ENCODE measurements at regions not wholly inside any gene's neighbourhood (a gene's known extent, or its start where the extent isn't known, plus 50 kb on each side); places are given as distances from the start of the nearest gene placed in this dataset.

DNA sequence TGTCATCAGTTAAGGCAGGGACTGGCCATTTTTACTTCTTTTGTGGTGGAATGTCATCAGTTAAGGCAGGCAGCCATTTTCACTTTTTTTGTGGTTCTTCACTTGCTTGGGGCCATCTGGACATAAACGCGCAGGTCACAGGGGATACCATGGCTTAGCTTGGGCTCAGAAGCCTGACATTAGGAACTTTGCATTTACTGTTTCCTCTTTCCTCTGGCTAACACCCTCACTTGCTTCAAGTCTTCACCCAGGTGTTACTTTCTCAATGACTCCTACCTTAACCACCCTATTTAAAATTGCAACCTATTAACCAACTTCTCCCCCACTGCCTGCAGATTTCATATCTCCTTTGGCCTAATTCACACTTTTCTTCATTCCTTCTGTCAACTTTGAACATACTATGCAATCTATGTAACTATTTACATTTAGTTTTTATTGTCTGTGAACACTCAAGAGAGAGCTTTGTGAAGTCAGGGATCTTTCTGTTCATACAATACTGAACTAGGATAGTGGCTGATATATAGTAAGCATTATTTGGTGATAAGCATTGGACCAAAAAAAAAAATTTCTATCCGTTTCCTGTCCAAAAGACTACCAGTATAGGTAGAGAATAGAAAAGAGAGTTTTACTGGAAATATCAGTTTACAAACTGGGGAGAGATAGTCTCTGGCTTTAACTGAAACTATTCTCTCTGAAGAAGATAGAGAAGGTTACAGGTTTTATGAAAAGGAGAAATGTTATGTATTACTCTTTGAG is 600.1 kb upstream of the ZNF804A start:
- no peaks in the 10 kb centered on the region for H3K36me3 ChIP-seq
- H3K27me3 ChIP-seq, result no peaks in the 10 kb centered on the region
- H3K4me3 ChIP-seq, result no peak overlapping the region
- no peak overlapping the region for H3K27ac ChIP-seq
- H3K4me1 ChIP-seq, result no peaks in the 10 kb centered on the region
- WGBS, result 88% methylated on average over 3 of the region's 3 CpGs
- no peak for DNase-seq (ENCODE audit: low spot score in 2 of 2)
- TF ChIP-seq POLR2AphosphoS5 (IDR thresholded peaks at IDR 0.05), result no peak
- TF ChIP-seq EP300 (IDR thresholded peaks at IDR 0.05), result no peak
- TF ChIP-seq POLR2A (IDR thresholded peaks at IDR 0.05), result no peak
- TF ChIP-seq, protein P1, sequence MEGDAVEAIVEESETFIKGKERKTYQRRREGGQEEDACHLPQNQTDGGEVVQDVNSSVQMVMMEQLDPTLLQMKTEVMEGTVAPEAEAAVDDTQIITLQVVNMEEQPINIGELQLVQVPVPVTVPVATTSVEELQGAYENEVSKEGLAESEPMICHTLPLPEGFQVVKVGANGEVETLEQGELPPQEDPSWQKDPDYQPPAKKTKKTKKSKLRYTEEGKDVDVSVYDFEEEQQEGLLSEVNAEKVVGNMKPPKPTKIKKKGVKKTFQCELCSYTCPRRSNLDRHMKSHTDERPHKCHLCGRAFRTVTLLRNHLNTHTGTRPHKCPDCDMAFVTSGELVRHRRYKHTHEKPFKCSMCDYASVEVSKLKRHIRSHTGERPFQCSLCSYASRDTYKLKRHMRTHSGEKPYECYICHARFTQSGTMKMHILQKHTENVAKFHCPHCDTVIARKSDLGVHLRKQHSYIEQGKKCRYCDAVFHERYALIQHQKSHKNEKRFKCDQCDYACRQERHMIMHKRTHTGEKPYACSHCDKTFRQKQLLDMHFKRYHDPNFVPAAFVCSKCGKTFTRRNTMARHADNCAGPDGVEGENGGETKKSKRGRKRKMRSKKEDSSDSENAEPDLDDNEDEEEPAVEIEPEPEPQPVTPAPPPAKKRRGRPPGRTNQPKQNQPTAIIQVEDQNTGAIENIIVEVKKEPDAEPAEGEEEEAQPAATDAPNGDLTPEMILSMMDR (IDR thresholded peaks at IDR 0.05), result no peak
- H3K9me3 ChIP-seq, result no peaks in the 10 kb centered on the region

DNA sequence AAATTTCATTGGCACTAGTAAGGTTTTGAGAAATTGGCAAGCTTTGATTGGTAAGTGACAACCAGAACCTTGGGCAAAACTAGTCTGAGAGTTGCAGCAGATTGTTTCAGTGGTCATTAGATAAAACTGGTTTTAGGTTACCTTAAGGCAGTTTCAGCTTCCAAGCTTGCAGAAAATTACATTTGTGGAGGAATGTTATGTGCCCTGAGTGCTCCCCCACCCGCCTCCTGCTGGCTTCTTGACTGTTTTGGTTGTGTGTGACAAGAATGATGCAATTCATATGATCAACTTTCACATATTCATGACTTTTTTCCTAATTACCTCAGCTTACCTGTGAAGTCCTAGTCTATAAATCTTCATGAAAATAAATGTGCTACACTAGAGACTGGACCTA is 599.5 kb upstream of the ZNF804A start:
- H3K27ac ChIP-seq, result no peak overlapping the region
- 86% methylated on average over 1 of the region's 1 CpG for WGBS
- H3K27me3 ChIP-seq, result no peaks in the 10 kb centered on the region
- no peaks in the 10 kb centered on the region for H3K9me3 ChIP-seq
- H3K36me3 ChIP-seq, result no peaks in the 10 kb centered on the region
- no peaks in the 10 kb centered on the region for H3K4me1 ChIP-seq
- no peak overlapping the region for H3K4me3 ChIP-seq
- no peak for DNase-seq (ENCODE audit: low spot score in 2 of 2)
- TF ChIP-seq, protein P1 (IDR thresholded peaks at IDR 0.05), result no peak
- TF ChIP-seq POLR2AphosphoS5 (IDR thresholded peaks at IDR 0.05), result no peak
- no peak for TF ChIP-seq EP300 (IDR thresholded peaks at IDR 0.05)
- no peak for TF ChIP-seq POLR2A (IDR thresholded peaks at IDR 0.05)

DNA sequence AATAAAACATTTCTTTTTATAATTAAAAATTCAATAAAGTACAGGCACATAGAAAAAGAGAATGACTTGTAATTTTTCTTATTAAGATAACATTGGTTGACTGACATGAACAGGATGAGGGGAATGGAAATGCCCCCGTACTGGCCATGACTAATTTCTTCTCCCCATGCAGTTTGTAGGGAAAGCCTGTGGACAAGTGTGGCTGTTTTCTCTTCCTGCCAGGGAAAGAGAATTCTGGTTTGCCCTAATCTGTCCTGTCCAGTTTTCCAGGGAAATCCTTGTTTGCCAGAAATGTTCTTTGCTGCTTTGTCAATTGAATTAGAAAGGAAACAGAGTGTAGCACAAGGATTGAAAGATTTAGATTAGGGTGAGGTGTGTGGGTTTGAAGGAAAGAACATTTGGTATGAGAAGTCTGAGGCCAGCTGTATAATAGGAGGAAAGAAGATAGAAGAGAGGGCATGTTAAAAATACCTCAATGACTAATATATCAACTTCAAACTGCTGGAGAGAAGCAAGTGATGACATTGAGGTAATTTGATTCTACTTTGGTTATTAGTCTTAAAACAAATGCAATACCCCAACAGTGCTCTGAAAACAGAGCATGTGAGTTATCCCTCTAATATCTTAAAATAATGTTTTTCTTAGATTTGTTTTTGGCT is 593.9 kb upstream of the ZNF804A start:
- no peak overlapping the region for H3K27ac ChIP-seq
- no peak overlapping the region for H3K4me3 ChIP-seq
- 43% methylated on average over 1 of the region's 1 CpG for WGBS
- no peaks in the 10 kb centered on the region for H3K4me1 ChIP-seq
- H3K36me3 ChIP-seq, result no peaks in the 10 kb centered on the region
- no peak for DNase-seq (ENCODE audit: low spot score in 2 of 2)
- H3K9me3 ChIP-seq, result no peaks in the 10 kb centered on the region
- H3K27me3 ChIP-seq, result no peaks in the 10 kb centered on the region
- TF ChIP-seq, protein P1 (IDR thresholded peaks at IDR 0.05), result no peak
- no peak for TF ChIP-seq POLR2A (IDR thresholded peaks at IDR 0.05)
- TF ChIP-seq POLR2AphosphoS5 (IDR thresholded peaks at IDR 0.05), result no peak

DNA sequence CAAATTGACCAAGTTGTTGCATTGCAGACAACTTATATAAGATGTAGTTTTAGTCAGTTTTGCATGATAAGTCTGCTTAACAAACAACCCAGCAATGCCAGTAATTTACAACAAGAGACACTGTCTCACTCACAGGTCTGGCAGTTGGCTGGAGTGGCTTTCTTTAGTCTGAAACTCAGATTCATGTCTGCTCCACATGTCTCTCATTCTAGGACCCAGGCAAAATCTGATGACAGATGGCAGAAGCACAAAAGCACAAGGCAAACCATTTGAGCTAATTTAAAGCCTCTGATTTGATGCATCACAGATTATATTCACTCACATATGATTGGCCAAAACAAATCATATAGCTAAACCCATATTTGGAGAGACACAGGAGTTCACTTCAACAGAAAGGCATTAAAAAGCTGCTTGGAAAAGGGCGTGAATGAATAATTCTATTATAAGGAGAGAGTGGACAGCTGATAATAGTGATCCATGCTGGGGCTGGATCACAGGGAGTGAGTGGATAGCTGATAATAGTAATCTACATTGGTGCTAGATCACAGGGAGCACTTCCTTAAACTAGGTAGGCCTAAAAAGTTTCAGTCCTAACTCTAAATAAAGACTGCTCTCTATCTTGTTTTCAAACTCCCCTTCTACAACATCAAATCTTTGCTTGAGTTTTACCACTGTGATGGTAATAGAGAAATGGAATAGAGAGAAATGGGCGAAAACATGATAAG is 593.2 kb upstream of the ZNF804A start:
- DNase-seq (ENCODE audit: low spot score in 2 of 2), result no peak
- H3K36me3 ChIP-seq, result no peaks in the 10 kb centered on the region
- no peaks in the 10 kb centered on the region for H3K27me3 ChIP-seq
- H3K4me1 ChIP-seq, result no peaks in the 10 kb centered on the region
- WGBS, result 92% methylated on average over 2 of the region's 2 CpGs
- H3K27ac ChIP-seq, result no peak overlapping the region
- H3K9me3 ChIP-seq, result no peaks in the 10 kb centered on the region
- TF ChIP-seq, protein P1 (IDR thresholded peaks at IDR 0.05), result no peak
- no peak for TF ChIP-seq EP300 (IDR thresholded peaks at IDR 0.05)
- no peak for TF ChIP-seq POLR2A (IDR thresholded peaks at IDR 0.05)
- no peak for TF ChIP-seq POLR2AphosphoS5 (IDR thresholded peaks at IDR 0.05)
- no peak overlapping the region for H3K4me3 ChIP-seq

DNA sequence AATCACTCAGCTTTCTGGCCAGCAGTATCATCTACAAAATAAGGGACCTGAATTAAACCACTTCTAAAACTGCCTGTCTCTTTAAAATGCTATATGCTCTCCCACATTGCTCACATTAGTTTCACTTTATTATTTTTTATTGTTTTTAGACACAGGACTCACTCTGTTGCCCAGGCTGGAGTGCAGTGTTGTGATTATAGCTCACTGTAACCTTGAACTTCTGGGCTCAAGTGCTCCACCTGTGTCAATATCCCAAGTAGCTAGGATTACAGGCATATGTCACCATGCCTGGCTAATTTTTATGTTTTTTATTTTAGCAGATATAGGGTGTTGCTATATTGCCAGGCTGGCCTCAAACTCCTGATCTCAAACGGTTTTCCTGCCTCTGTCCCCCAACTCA is 591.3 kb upstream of the ZNF804A start:
- Histone ChIP-seq H3K4me3 (no peak overlapping the region), H3K27ac (no peak overlapping the region), H3K36me3 (no peaks in the 10 kb centered on the region), H3K9me3 (no peaks in the 10 kb centered on the region), H3K27me3 (no peaks in the 10 kb centered on the region), H3K4me1 (no peaks in the 10 kb centered on the region)
- 56% methylated on average over 1 of the region's 1 CpG for WGBS
- TF ChIP-seq, protein P1 (IDR thresholded peaks at IDR 0.05), result no peak
- no peak for TF ChIP-seq EP300 (IDR thresholded peaks at IDR 0.05)
- no peak for TF ChIP-seq POLR2AphosphoS5 (IDR thresholded peaks at IDR 0.05)
- no peak for DNase-seq (ENCODE audit: low spot score in 2 of 2)

All from suprapubic skin (tissue), 4 donors.